ENCODE measurements at regions not wholly inside any gene's neighbourhood (a gene's known extent, or its start where the extent isn't known, plus 50 kb on each side); places are given as distances from the start of the nearest gene placed in this dataset.

DNA sequence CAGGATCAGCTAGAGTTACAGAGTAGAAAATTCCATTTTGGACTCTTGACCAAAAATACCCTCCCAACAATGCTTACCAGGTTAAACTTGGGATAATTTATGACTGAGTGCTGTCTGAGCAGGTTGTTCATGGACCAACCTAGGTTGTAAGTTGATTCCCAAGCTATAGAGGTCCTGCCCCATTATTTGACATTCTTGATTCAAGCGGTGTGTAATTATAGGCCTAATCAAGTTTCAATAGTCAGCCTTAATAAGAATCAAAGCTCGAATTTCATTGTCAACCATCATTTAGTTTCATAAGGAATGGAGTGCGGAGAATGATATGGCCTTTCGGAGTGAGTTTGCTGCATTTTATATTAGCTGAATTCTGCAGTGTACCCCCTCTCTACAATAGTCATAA is 152.8 kb upstream of the FIGN start:
- Histone ChIP-seq H3K36me3 (no peaks in the 10 kb centered on the region), H4K20me1 (no peaks in the 10 kb centered on the region), H3K4me3 (no peak overlapping the region), H3K27ac (no peak overlapping the region), H3K4me2 (no peak overlapping the region), H3K27me3 (no peaks in the 10 kb centered on the region), H3K4me1 (no peaks in the 10 kb centered on the region), H3K9me3 (peaks cover 19% of the 10 kb centered on the region), H3K9ac (no peak overlapping the region)
- TF ChIP-seq Cebpa-rat (IDR thresholded peaks at IDR 0.05), result no peak

DNA sequence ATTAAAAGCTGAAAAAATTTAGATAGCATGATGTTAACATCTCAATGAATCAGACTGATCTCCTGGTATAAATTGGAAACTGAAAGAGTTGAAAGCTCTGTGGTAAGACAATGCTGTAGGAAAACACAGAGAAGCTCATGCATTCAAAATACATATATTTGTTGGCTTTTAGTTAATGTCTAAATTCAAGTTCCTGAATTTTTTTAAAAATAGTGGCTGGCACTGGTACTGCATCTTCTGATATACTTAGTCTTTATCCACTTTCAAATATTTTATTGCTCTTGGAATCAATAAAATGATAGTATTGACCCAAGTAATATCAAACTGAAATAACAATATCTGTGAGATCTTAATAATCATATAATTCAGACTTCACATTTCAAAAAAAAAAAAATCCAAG is 151.4 kb upstream of the FIGN start:
- peaks cover 8% of the 10 kb centered on the region for H3K9me3 ChIP-seq

DNA sequence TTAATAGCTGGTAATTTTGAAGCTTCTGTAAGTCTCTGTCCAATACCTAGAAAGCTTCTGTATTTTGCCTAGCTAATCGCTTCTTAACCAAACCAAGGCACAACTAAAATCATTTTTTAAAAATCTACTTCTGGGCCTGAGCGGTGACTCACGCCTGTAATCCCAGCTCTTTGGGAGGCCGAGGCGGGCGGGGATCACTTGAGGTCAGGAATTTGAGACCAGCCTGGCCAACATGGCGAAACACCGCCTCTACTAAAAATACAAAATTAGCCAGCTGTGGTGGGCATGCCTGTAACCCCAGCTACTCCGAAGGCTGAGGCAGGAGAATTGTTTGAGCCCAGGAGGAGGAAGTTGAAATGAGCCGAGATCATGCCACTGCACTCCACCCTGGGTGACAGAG is 148.6 kb upstream of the FIGN start:
- Histone ChIP-seq H3K9me3 (no peaks in the 10 kb centered on the region), H3K9ac (no peak overlapping the region), H3K27ac (no peak overlapping the region), H3K4me3 (no peak overlapping the region), H4K20me1 (no peaks in the 10 kb centered on the region), H3K4me1 (no peaks in the 10 kb centered on the region), H3K4me2 (no peak overlapping the region), H3K36me3 (no peaks in the 10 kb centered on the region), H3K27me3 (no peaks in the 10 kb centered on the region)
- TF ChIP-seq Cebpa-rat (IDR thresholded peaks at IDR 0.05), result no peak

More for the DNA sequence above, 151.4 kb upstream of the FIGN start:
- no peak overlapping the region for H3K4me2 ChIP-seq
- no peak overlapping the region for H3K4me3 ChIP-seq
- H3K9ac ChIP-seq, result no peak overlapping the region
- no peaks in the 10 kb centered on the region for H3K36me3 ChIP-seq
- H4K20me1 ChIP-seq, result no peaks in the 10 kb centered on the region
- TF ChIP-seq Cebpa-rat (IDR thresholded peaks at IDR 0.05), result no peak
- no peaks in the 10 kb centered on the region for H3K4me1 ChIP-seq
- no peak overlapping the region for H3K27ac ChIP-seq
- H3K27me3 ChIP-seq, result no peaks in the 10 kb centered on the region

DNA sequence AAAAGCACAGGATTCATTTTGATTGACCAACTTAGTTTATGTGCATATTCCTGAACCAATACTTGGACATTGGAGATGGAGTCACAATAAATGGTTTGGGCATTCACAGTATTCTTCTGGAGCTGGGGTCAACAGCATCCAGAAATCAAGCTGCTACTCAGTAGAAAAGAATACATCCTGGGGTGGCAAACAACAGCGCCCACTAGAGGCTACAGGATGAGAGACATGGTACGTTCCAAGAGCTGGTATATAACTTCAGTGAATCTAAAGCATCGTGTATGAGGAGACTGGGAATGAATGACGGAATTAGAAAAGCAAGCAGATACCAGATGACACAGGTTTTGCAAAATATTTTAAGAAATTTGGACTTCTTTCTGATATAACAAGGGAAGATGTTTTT is 142.9 kb upstream of the FIGN start:
- TF ChIP-seq Cebpa-rat (IDR thresholded peaks at IDR 0.05), result no peak
- Histone ChIP-seq H3K4me3 (no peak overlapping the region), H3K27me3 (no peaks in the 10 kb centered on the region), H4K20me1 (no peaks in the 10 kb centered on the region), H3K27ac (no peak overlapping the region), H3K9ac (no peak overlapping the region), H3K9me3 (no peaks in the 10 kb centered on the region), H3K36me3 (no peaks in the 10 kb centered on the region), H3K4me1 (no peaks in the 10 kb centered on the region), H3K4me2 (no peak overlapping the region)

DNA sequence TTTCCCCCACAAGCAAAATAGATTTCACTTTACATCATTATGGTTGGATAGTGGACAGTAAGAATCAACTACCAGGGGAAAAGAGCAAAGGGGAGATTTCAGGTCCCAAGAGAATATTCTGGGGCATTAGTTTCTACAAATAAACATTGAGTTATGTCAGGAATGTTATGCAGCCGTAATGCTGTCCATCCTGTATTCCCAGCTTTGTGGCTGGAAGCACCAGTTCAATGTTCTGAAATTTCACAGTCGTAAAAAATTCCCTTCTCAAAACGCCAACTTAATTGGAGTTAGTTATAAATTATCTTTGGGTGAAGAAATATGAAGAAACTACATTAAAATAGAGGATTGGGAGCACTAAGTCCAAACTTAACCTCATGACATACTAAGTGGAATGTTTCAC is 141.5 kb upstream of the FIGN start:
- Histone ChIP-seq H3K27me3 (no peaks in the 10 kb centered on the region), H3K4me3 (no peak overlapping the region), H3K9me3 (no peaks in the 10 kb centered on the region), H3K27ac (no peak overlapping the region), H4K20me1 (no peaks in the 10 kb centered on the region), H3K9ac (no peak overlapping the region), H3K4me1 (no peaks in the 10 kb centered on the region), H3K4me2 (no peak overlapping the region), H3K36me3 (no peaks in the 10 kb centered on the region)
- no peak for TF ChIP-seq Cebpa-rat (IDR thresholded peaks at IDR 0.05)

DNA sequence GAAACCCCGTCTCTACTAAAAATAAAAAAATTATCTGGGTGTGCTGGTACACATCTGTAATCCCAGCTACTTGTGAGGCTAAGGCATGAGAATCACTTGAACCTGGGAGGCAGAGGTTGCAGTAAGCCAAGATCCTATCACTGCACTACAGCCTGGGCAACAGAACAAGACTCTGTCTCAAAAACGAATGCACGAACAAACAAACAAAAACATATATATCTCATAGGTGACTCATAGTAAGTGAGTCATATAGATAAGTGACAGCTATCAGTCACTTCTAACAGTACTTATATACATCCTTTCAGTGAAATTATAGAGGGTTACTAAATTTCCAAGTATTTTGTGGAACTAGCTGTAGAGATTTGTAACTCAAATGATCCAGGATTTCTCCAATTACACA is 127.3 kb upstream of the FIGN start:
- no peak overlapping the region for H3K27ac ChIP-seq
- no peak for TF ChIP-seq Cebpa-rat (IDR thresholded peaks at IDR 0.05)
- no peak overlapping the region for H3K4me2 ChIP-seq
- no peak overlapping the region for H3K9ac ChIP-seq
- H3K27me3 ChIP-seq, result no peaks in the 10 kb centered on the region
- peaks cover 10% of the 10 kb centered on the region for H3K9me3 ChIP-seq
- H3K4me1 ChIP-seq, result peaks cover 42% of the 10 kb centered on the region
- no peak overlapping the region for H3K4me3 ChIP-seq
- no peaks in the 10 kb centered on the region for H4K20me1 ChIP-seq
- H3K36me3 ChIP-seq, result no peaks in the 10 kb centered on the region

DNA sequence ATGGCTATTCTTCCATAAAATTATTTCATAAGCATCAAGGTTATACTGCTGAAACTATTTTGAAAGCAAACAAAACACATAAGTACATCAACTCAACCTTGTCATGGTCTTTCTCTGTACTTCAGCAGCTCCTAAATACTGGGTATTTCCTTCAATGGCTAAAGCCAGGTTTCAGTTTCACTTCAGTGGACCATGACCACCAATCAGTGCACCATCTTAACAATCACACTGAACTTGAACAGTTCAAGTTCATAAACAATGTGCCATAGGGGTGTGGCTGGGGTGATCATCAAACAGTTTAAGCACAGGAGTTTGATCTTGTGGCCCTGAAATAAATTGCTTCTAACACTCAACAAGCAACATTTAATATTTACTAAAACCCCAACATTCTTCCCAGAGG is 124.1 kb upstream of the FIGN start:
- H4K20me1 ChIP-seq, result no peaks in the 10 kb centered on the region
- no peak for TF ChIP-seq Cebpa-rat (IDR thresholded peaks at IDR 0.05)
- H3K27me3 ChIP-seq, result no peaks in the 10 kb centered on the region
- peak overlapping the region; percentile 30; the same call in 1 of the 2 replicates for H3K4me3 ChIP-seq
- peak overlapping the region; percentile 51 for H3K4me2 ChIP-seq
- H3K27ac ChIP-seq, result 0 out of 2 replicates have a peak overlapping the region, but pooled peaks have one; percentile 1
- no peaks in the 10 kb centered on the region for H3K36me3 ChIP-seq
- 0 out of 2 replicates have a peak, but pooled peaks cover 4% of the 10 kb centered on the region for H3K9me3 ChIP-seq
- no peak overlapping the region for H3K9ac ChIP-seq
- peaks cover 59% of the 10 kb centered on the region for H3K4me1 ChIP-seq

DNA sequence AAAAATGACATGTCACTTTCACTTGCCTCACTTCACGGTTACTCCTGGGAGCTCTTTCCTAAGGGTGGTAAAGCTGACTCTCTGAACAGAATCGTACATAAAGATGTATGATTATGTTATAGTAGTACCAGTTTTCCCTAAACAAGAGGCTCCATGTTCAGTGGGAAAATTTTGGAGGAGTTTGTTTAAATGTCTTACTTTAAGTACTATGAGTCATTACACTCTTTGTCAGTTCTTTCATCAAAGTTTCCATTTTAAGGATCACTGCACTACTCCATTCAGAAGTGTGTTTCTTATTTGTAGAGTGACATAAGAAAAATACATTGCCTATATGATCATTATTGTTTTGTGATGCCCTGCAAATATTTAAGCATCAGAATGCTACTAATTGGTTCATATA is 121.1 kb upstream of the FIGN start:
- H3K4me1 ChIP-seq, result peaks cover 54% of the 10 kb centered on the region
- H3K27me3 ChIP-seq, result no peaks in the 10 kb centered on the region
- no peaks in the 10 kb centered on the region for H4K20me1 ChIP-seq
- H3K27ac ChIP-seq, result no peak overlapping the region
- no peak for TF ChIP-seq Cebpa-rat (IDR thresholded peaks at IDR 0.05)
- H3K9ac ChIP-seq, result no peak overlapping the region
- no peaks in the 10 kb centered on the region for H3K9me3 ChIP-seq
- no peak overlapping the region for H3K4me3 ChIP-seq
- no peaks in the 10 kb centered on the region for H3K36me3 ChIP-seq
- H3K4me2 ChIP-seq, result peak overlapping the region; percentile 22

DNA sequence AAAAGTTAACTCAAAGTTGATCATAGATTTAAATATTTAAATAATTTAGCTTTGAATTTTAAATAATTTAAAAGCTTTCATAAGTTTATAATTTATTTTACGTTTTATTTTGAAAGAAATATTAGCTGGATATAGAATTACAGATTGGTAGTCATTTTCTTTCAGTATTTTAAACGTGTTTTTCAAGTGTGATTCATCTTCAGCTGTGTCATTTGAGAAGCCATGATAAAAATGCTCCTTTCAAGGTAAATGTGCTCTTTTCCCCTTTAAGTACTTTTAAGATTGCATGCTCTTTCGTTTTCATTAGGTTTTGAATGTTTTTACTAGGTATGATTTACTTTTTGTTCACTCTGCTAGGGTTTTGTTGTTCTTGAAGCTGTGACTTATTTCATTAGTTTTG is 116.8 kb upstream of the FIGN start:
- TF ChIP-seq Cebpa-rat (IDR thresholded peaks at IDR 0.05), result no peak
- Histone ChIP-seq H3K4me3 (no peak overlapping the region), H3K4me1 (peaks cover 15% of the 10 kb centered on the region; the same call in 1 of the 2 replicates), H3K9ac (no peak overlapping the region), H3K9me3 (peaks cover 14% of the 10 kb centered on the region; the same call in 1 of the 2 replicates), H3K36me3 (no peaks in the 10 kb centered on the region), H3K27ac (no peak overlapping the region), H3K27me3 (no peaks in the 10 kb centered on the region), H3K4me2 (no peak overlapping the region), H4K20me1 (no peaks in the 10 kb centered on the region)

DNA sequence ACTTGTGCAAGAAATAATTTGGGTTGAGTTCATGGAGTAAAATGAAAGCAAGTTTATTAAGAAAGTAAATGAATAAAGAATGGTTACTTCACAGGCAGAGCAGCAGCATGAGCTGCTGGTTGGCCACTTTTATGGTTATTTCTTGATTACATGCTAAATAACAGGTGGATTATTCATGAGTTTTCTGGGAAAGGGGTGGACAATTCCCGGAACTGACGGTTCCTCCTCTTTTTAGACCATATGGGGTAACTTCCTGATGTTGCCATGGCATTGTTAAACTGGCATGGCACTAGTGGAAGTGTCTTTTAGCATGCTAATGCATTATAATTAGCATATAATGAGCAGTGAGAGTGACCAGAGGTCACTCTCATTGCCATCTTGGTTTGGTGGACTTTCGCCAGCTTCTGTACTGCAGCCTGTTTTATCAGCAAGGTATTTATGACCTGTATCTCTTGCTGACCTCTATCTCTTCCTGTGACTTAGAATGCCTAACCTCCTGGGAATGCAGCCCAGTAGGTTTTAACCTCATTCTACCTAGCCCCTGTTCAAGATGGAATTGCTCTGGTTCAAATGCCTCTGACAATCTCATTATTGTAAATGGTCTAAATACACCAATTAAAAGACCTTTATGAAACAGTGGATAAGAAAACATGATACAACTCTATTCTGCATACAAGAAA is 114.1 kb upstream of the FIGN start:
- H3K4me1 ChIP-seq, result no peaks in the 10 kb centered on the region
- H3K9ac ChIP-seq, result no peak overlapping the region
- no peak overlapping the region for H3K27ac ChIP-seq
- no peak for TF ChIP-seq Cebpa-rat (IDR thresholded peaks at IDR 0.05)
- no peaks in the 10 kb centered on the region for H4K20me1 ChIP-seq
- no peak overlapping the region for H3K4me2 ChIP-seq
- no peaks in the 10 kb centered on the region for H3K36me3 ChIP-seq
- H3K27me3 ChIP-seq, result no peaks in the 10 kb centered on the region
- no peak overlapping the region for H3K4me3 ChIP-seq
- peaks cover 14% of the 10 kb centered on the region; the same call in 1 of the 2 replicates for H3K9me3 ChIP-seq

DNA sequence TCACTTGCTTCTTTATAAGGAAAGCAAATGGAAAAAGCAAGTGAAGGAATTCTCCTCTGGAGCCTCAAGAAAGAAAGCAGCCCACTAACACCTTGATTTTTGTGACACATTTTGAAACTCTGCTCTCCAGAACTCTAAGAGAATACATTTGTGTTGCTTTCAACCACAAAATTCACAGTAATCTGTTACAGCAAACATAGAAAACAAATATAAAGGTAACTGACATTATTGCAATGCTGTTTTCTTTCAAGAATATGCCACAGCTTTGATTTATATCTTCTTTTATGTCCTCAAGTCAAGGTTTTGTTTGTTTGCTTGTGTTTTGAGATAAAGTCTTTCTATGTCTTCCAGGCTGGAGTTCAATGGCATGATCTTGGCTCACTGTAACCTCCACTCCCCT is 103.1 kb upstream of the FIGN start:
- H3K4me1 ChIP-seq, result no peaks in the 10 kb centered on the region
- H3K4me2 ChIP-seq, result no peak overlapping the region
- no peaks in the 10 kb centered on the region for H4K20me1 ChIP-seq
- H3K36me3 ChIP-seq, result no peaks in the 10 kb centered on the region
- no peak overlapping the region for H3K9ac ChIP-seq
- H3K27ac ChIP-seq, result no peak overlapping the region
- no peak overlapping the region for H3K4me3 ChIP-seq
- no peaks in the 10 kb centered on the region for H3K27me3 ChIP-seq
- H3K9me3 ChIP-seq, result no peaks in the 10 kb centered on the region
- TF ChIP-seq Cebpa-rat (IDR thresholded peaks at IDR 0.05), result no peak
